Tibial nerve (tissue), 3 donors: ENCODE measurements at regions not wholly inside any gene's neighbourhood (a gene's known extent, or its start where the extent isn't known, plus 50 kb on each side); places are given as distances from the start of the nearest gene placed in this dataset.

Experiments
- CTCF ChIP-seq, 5 experiments: fragments of 200-600 bp in 3 of 5; fragments of 450-650 bp in 2 of 5; sonication (generic) in 3 of 5; IDR thresholded peaks; one replicate each; pipeline ENCODE4 v1.5.1; 2016 to 2019; ENCODE audit warnings: antibody characterized with exemption in 5 of 5, mild to moderate bottlenecking in 3 of 5, moderate library complexity in 2 of 5
- POLR2A ChIP-seq, 2 donors: fragments of 450-650 bp; IDR thresholded peaks; one replicate each; pipeline ENCODE4 v1.6.1; 2017; ENCODE audit warnings: antibody characterized with exemption in 2 of 2, mild to moderate bottlenecking in 2 of 2, moderate library complexity in 2 of 2

GRCh38 chr1:14049965-14050364, 350.0 kb downstream of the PRDM2 start:
- TF ChIP-seq CTCF (IDR thresholded peaks at IDR 0.05) (no peak), POLR2A (IDR thresholded peaks at IDR 0.05) (no peak)
